GM12878 (cell line): ENCODE measurements at regions not wholly inside any gene's neighbourhood (a gene's known extent, or its start where the extent isn't known, plus 50 kb on each side); places are given as distances from the start of the nearest gene placed in this dataset.

Source experiments
- ATAC-seq: fragments of 200-7000 bp; cut with Tn5 transposase; 3 replicates; pipeline ENCODE4 v1.9.1; 2020; ENCODE audit warnings: mild to moderate bottlenecking, moderate library complexity
- BruUV-seq: library from RNA; stranded (reverse); fragments of 400-500 nt; replicated peaks from 2 replicates; lab custom pipeline; 2021; lab: Mats Ljungman, UMichigan
- CTCF ChIA-PET: fragments of 300-600 bp; sonication (Branson Sonifier 250); formaldehyde crosslinking; extraction: SDS; loops from one replicate; lab custom pipeline; 2021; ENCODE audit warnings: inconsistent platforms; lab: Yijun Ruan, JAX
- POLR2A ChIA-PET: fragments of 350-600 bp; formaldehyde crosslinking; extraction: SDS; loops from one replicate; lab custom pipeline; 2021; ENCODE audit warnings: inconsistent platforms; lab: Charles Lee
- RAD21 ChIA-PET: fragments of 300-600 bp; sonication (Branson Sonifier 250); formaldehyde crosslinking; loops from one replicate; lab custom pipeline; 2023; ENCODE audit warnings: antibody characterized with exemption; ENCODE audit not compliant: unreplicated experiment; lab: Charles Lee
- SMC1A ChIA-PET: fragments of 300-600 bp; sonication (Branson Sonifier 250); formaldehyde crosslinking; loops from one replicate; lab custom pipeline; 2023; ENCODE audit not compliant: unreplicated experiment, uncharacterized antibody; lab: Charles Lee
- DNase-seq: peaks from one replicate; pipeline ENCODE4 v3.0.0-alpha.2; 2011; ENCODE audit warnings: low read depth, low spot score
- FAIRE-seq: peaks from 3 replicates; lab custom pipeline; 2011; peaks lifted over from hg19 to GRCh38; lab: Jason Lieb, UNC
- H2AFZ ChIP-seq: 2 replicates; pipeline ENCODE4 v1.6.0; 2011; ENCODE audit warnings: low read depth, low read length, control low read depth; ENCODE audit not compliant: control insufficient read depth
- H3K27ac ChIP-seq: 2 replicates; pipeline ENCODE4 v1.5.1; 2011; ENCODE audit warnings: control low read depth; ENCODE audit not compliant: control insufficient read depth, insufficient read depth
- H3K27me3 ChIP-seq, 2 experiments: replicated peaks in 1 of 2; 2 replicates each; pipeline versions ENCODE4 v1.6.0 to v1.6.1; 2011; ENCODE audit warnings: low read length in 1 of 2; ENCODE audit not compliant: control insufficient read depth in 2 of 2, insufficient read depth in 2 of 2
- H3K36me3 ChIP-seq, 2 experiments: 2 replicates each; pipeline ENCODE4 v1.5.1; 2011; ENCODE audit warnings: low read length in 1 of 2; ENCODE audit not compliant: control insufficient read depth in 2 of 2, insufficient read depth in 2 of 2
- H3K4me1 ChIP-seq: 2 replicates; pipeline ENCODE4 v1.6.1; 2011; ENCODE audit warnings: mild to moderate bottlenecking, low read length, moderate library complexity, mixed read lengths; ENCODE audit not compliant: control insufficient read depth, insufficient read depth
- H3K4me2 ChIP-seq: 2 replicates; pipeline ENCODE4 v1.6.0; 2011; ENCODE audit warnings: control low read depth; ENCODE audit not compliant: control insufficient read depth, insufficient read depth
- H3K4me3 ChIP-seq: fragments of 200-600 bp; sonication (generic); 2 replicates; pipeline ENCODE4 v1.5.1; 2016
- H3K79me2 ChIP-seq: 2 replicates; pipeline ENCODE4 v1.6.0; 2011; ENCODE audit warnings: low read length; ENCODE audit not compliant: control insufficient read depth, insufficient read depth
- H3K9ac ChIP-seq: 2 replicates; pipeline ENCODE4 v1.8.0; 2011; ENCODE audit warnings: low read length, control low read depth, mixed read lengths; ENCODE audit not compliant: control insufficient read depth, insufficient read depth
- H3K9me3 ChIP-seq: replicated peaks from 3 replicates; pipeline ENCODE4 v1.5.1; 2011; ENCODE audit warnings: mild to moderate bottlenecking, low read length; ENCODE audit not compliant: control insufficient read depth, insufficient read depth
- H4K20me1 ChIP-seq: 2 replicates; pipeline ENCODE4 v1.6.0; 2011; ENCODE audit not compliant: control insufficient read depth, insufficient read depth
- BMI1 ChIP-seq: fragments of 450-650 bp; IDR thresholded peaks from 2 replicates; pipeline ENCODE4 v1.6.1; 2016; ENCODE audit warnings: mild to moderate bottlenecking, moderate library complexity, borderline replicate concordance
- CBFB ChIP-seq: IDR thresholded peaks from 2 replicates; pipeline ENCODE4 v1.6.1; 2016; ENCODE audit warnings: antibody characterized with exemption, low read depth
- CEBPB ChIP-seq, 2 experiments: fragments of 150-350 bp in 1 of 2; IDR thresholded peaks; 2 replicates each; pipeline ENCODE4 v1.6.1; 2012 to 2014; ENCODE audit warnings: low read depth in 2 of 2, low read length in 2 of 2, borderline replicate concordance in 1 of 2, inconsistent platforms in 1 of 2
- NR2F1 ChIP-seq: fragments of 450-650 bp; conservative IDR thresholded peaks from 2 replicates; pipeline ENCODE4 v1.6.1; 2017; ENCODE audit warnings: mild to moderate bottlenecking
- PBX3 ChIP-seq: IDR thresholded peaks from 2 replicates; pipeline ENCODE4 v1.6.1; 2011; ENCODE audit warnings: mild to moderate bottlenecking, low read depth, low read length, moderate library complexity; ENCODE audit not compliant: insufficient replicate concordance
- RBBP5 ChIP-seq: fragments of 200-600 bp; sonication (generic); conservative IDR thresholded peaks from 2 replicates; pipeline ENCODE4 v1.6.1; 2016
- RELA ChIP-seq: fragments of 450-650 bp; IDR thresholded peaks from 2 replicates; pipeline ENCODE4 v1.8.0; 2014; ENCODE audit warnings: borderline replicate concordance; ENCODE audit not compliant: partially characterized antibody
- SREBF2 ChIP-seq: IDR thresholded peaks from 2 replicates; pipeline ENCODE4 v1.6.1; 2012; ENCODE audit warnings: mild to moderate bottlenecking, low read length
- WRNIP1 ChIP-seq: IDR thresholded peaks from 2 replicates; pipeline ENCODE4 v1.6.1; 2011; ENCODE audit warnings: low read depth, low read length, improper control_type of control experiment, borderline replicate concordance
- in situ Hi-C: fragments of 300-500 bp; cut with MboI; formaldehyde crosslinking; loops from 9 replicates; pipeline ENCODE4 v1.14.3; 2018; ENCODE audit warnings: mixed read lengths
- intact Hi-C: fragments of 100-400 bp; cut with micrococcal nuclease; formaldehyde crosslinking; loops from one replicate; pipeline ENCODE4 v1.14.2; 2022; ENCODE audit not compliant: unreplicated experiment
- TF ChIP-seq, protein P1 (sequence below): fragments of 450-650 bp; IDR thresholded peaks from 2 replicates; pipeline ENCODE4 v1.6.1; 2017; ENCODE audit warnings: mild to moderate bottlenecking, moderate library complexity

DNA sequence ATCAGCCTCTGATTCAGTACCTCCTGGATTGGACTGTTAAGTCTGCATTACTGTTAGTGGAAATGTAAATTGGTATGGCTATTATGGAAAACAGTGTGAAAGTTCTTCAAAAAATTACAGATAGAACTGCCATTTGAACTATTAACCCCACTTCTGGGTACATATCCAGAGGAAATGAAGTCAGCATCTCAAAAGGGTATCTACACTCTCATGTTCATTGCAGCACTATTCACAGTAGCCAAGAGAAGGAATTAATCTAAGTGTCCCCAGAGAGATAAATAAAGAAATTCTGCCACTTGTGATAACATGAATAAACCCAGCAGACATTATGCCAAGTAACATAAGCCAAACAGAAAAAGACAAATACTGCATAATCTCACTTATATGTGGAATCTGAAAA, 676.0 kb downstream of the PLA2G4A start:
- ChIA-PET POLR2A (no interaction called here), SMC1A (no interaction called here), RAD21 (no interaction called here), CTCF (no interaction called here)
- in situ Hi-C loops, result no loop called here
- Histone ChIP-seq H3K4me1 (no peaks in the 10 kb centered on the region), H3K4me3 (no peak overlapping the region), H4K20me1 (no peaks in the 10 kb centered on the region), H3K4me2 (no peak overlapping the region), H3K9ac (no peak overlapping the region), H3K27me3 (no peaks in the 10 kb centered on the region), H3K36me3 (no peaks in the 10 kb centered on the region), H3K27ac (no peak overlapping the region), H2AFZ (no peak overlapping the region), H3K9me3 (no peaks in the 10 kb centered on the region), H3K79me2 (no peaks in the 10 kb centered on the region)
- ATAC-seq (no peak), DNase-seq (no peak), FAIRE-seq (no peak)
- BruUV-seq, result no TSS peak
- no peak for TF ChIP-seq BMI1
- no peak for TF ChIP-seq NR2F1
- no peak for TF ChIP-seq WRNIP1
- TF ChIP-seq, protein P1, sequence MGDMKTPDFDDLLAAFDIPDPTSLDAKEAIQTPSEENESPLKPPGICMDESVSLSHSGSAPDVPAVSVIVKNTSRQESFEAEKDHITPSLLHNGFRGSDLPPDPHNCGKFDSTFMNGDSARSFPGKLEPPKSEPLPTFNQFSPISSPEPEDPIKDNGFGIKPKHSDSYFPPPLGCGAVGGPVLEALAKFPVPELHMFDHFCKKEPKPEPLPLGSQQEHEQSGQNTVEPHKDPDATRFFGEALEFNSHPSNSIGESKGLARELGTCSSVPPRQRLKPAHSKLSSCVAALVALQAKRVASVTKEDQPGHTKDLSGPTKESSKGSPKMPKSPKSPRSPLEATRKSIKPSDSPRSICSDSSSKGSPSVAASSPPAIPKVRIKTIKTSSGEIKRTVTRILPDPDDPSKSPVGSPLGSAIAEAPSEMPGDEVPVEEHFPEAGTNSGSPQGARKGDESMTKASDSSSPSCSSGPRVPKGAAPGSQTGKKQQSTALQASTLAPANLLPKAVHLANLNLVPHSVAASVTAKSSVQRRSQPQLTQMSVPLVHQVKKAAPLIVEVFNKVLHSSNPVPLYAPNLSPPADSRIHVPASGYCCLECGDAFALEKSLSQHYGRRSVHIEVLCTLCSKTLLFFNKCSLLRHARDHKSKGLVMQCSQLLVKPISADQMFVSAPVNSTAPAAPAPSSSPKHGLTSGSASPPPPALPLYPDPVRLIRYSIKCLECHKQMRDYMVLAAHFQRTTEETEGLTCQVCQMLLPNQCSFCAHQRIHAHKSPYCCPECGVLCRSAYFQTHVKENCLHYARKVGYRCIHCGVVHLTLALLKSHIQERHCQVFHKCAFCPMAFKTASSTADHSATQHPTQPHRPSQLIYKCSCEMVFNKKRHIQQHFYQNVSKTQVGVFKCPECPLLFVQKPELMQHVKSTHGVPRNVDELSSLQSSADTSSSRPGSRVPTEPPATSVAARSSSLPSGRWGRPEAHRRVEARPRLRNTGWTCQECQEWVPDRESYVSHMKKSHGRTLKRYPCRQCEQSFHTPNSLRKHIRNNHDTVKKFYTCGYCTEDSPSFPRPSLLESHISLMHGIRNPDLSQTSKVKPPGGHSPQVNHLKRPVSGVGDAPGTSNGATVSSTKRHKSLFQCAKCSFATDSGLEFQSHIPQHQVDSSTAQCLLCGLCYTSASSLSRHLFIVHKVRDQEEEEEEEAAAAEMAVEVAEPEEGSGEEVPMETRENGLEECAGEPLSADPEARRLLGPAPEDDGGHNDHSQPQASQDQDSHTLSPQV, result no peak
- TF ChIP-seq CBFB, result no peak
- no peak for TF ChIP-seq SREBF2
- intact Hi-C loops, result no loop called here

DNA sequence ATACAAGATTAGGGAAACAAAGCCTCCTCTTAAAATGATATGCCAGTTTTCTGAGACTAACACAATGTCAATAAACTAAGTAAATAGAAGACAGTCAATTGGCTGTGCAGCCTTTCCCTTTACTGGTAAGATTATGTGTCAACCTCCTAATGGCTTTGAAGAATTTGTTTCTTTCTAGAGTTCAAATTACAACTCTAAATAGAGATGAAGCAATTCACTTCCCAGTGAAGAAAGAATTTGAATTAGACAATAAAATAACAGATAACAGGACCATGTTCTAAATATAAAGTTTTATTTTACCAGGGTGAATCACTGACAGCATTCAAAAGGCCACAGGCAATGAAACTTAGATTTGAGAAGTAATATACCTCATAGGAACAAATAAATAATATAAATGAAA, 680.3 kb downstream of the PLA2G4A start:
- CTCF ChIA-PET, result no interaction called here
- no peaks in the 10 kb centered on the region for H3K27me3 ChIP-seq
- H3K4me1 ChIP-seq, result no peaks in the 10 kb centered on the region
- SMC1A ChIA-PET, result no interaction called here
- no peaks in the 10 kb centered on the region for H3K36me3 ChIP-seq
- no peaks in the 10 kb centered on the region for H3K9me3 ChIP-seq
- no peak overlapping the region for H3K4me2 ChIP-seq
- no peak overlapping the region for H3K27ac ChIP-seq
- RAD21 ChIA-PET, result no interaction called here
- in situ Hi-C loops (no loop called here), intact Hi-C loops (no loop called here)
- no peak overlapping the region for H3K4me3 ChIP-seq
- H4K20me1 ChIP-seq, result no peaks in the 10 kb centered on the region
- FAIRE-seq, result no peak
- H2AFZ ChIP-seq, result no peak overlapping the region
- ATAC-seq, result no peak
- POLR2A ChIA-PET, result no interaction called here
- no peak overlapping the region for H3K9ac ChIP-seq
- no TSS peak for BruUV-seq
- no peak for DNase-seq
- H3K79me2 ChIP-seq, result no peaks in the 10 kb centered on the region
- TF ChIP-seq RBBP5 (no peak), CEBPB (IDR thresholded peaks at IDR 0.05; ENCODE audit: borderline replicate concordance in 1 of 2, low read depth in 2 of 2, low read length in 2 of 2) (no peak), PBX3 (no peak), RELA (no peak)
